GM23338 (cell line): ENCODE measurements at regions not wholly inside any gene's neighbourhood (a gene's known extent, or its start where the extent isn't known, plus 50 kb on each side); places are given as distances from the start of the nearest gene placed in this dataset.

ENCODE experiments used
- CREB1 ChIP-seq: fragments of 250-450 bp; sonication (Bioruptor Pico); IDR thresholded peaks from 2 replicates; pipeline ENCODE4 v1.5.0; 2020; ENCODE audit warnings: low read depth, mild to moderate bottlenecking, moderate library complexity
- ETS1 ChIP-seq: IDR thresholded peaks from 2 replicates; pipeline ENCODE4 v1.6.1; 2016; ENCODE audit warnings: antibody characterized with exemption
- EZH2 ChIP-seq: fragments of 200-600 bp; sonication (generic); IDR thresholded peaks from one replicate; pipeline ENCODE4 v1.8.0; 2017; ENCODE audit warnings: antibody characterized with exemption, mild to moderate bottlenecking, low read depth; ENCODE audit not compliant: unreplicated experiment
- EZH2phosphoT487 ChIP-seq: fragments of 200-600 bp; sonication (generic); IDR thresholded peaks from one replicate; pipeline ENCODE4 v1.8.1; 2018; ENCODE audit warnings: antibody characterized with exemption; ENCODE audit not compliant: unreplicated experiment
- JUNB ChIP-seq: IDR thresholded peaks from one replicate; pipeline ENCODE4 v1.6.1; 2016; ENCODE audit warnings: antibody characterized with exemption; ENCODE audit not compliant: unreplicated experiment
- NANOG ChIP-seq: IDR thresholded peaks from 2 replicates; pipeline ENCODE4 v1.6.1; 2016; ENCODE audit warnings: antibody characterized with exemption, borderline replicate concordance
- POLR2AphosphoS5 ChIP-seq: IDR thresholded peaks from 2 replicates; pipeline ENCODE4 v1.6.1; 2016; ENCODE audit warnings: antibody characterized with exemption, low read depth
- REST ChIP-seq: IDR thresholded peaks from one replicate; pipeline ENCODE4 v1.6.1; 2018; ENCODE audit warnings: antibody characterized with exemption; ENCODE audit not compliant: unreplicated experiment
- STAT1 ChIP-seq: IDR thresholded peaks from one replicate; pipeline ENCODE4 v1.6.1; 2016; ENCODE audit warnings: antibody characterized with exemption; ENCODE audit not compliant: unreplicated experiment
- ZNF114 ChIP-seq: fragments of 250-450 bp; sonication (Bioruptor Pico); IDR thresholded peaks from 2 replicates; pipeline ENCODE4 v1.5.0; 2020; ENCODE audit warnings: mild to moderate bottlenecking, moderate library complexity
- ZNF331 ChIP-seq: fragments of 250-450 bp; sonication (Bioruptor Pico); IDR thresholded peaks from 2 replicates; pipeline ENCODE4 v1.5.0; 2020; ENCODE audit warnings: low read depth, mild to moderate bottlenecking, moderate library complexity
- TF ChIP-seq, protein P1 (sequence below), 2 experiments: fragments of 200-600 bp in 1 of 2; sonication (generic) in 1 of 2; conservative IDR thresholded peaks; 2 replicates each; pipeline versions ENCODE4 v1.5.1 to v1.6.1; 2016 to 2017; ENCODE audit warnings: antibody characterized with exemption in 2 of 2, low read depth in 2 of 2, mild to moderate bottlenecking in 2 of 2, moderate library complexity in 1 of 2

GRCh38 chr9:82331079-82331478, 342.5 kb downstream of the SPATA31D1 start:
- TF ChIP-seq EZH2 (no peak), EZH2phosphoT487 (no peak), POLR2AphosphoS5 (no peak), JUNB (no peak), CREB1 (CRISPR knock-in tag) (no peak), REST (no peak), ZNF114 (CRISPR knock-in tag) (no peak), ZNF331 (CRISPR knock-in tag) (no peak), STAT1 (no peak), ETS1 (no peak), NANOG (no peak)
- TF ChIP-seq, protein P1, sequence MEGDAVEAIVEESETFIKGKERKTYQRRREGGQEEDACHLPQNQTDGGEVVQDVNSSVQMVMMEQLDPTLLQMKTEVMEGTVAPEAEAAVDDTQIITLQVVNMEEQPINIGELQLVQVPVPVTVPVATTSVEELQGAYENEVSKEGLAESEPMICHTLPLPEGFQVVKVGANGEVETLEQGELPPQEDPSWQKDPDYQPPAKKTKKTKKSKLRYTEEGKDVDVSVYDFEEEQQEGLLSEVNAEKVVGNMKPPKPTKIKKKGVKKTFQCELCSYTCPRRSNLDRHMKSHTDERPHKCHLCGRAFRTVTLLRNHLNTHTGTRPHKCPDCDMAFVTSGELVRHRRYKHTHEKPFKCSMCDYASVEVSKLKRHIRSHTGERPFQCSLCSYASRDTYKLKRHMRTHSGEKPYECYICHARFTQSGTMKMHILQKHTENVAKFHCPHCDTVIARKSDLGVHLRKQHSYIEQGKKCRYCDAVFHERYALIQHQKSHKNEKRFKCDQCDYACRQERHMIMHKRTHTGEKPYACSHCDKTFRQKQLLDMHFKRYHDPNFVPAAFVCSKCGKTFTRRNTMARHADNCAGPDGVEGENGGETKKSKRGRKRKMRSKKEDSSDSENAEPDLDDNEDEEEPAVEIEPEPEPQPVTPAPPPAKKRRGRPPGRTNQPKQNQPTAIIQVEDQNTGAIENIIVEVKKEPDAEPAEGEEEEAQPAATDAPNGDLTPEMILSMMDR (conservative IDR thresholded peaks at IDR 0.05; ENCODE audit: low read depth in 2 of 2) = no peak
